ENCODE measurements at regions not wholly inside any gene's neighbourhood (a gene's known extent, or its start where the extent isn't known, plus 50 kb on each side); places are given as distances from the start of the nearest gene placed in this dataset.

DNA sequence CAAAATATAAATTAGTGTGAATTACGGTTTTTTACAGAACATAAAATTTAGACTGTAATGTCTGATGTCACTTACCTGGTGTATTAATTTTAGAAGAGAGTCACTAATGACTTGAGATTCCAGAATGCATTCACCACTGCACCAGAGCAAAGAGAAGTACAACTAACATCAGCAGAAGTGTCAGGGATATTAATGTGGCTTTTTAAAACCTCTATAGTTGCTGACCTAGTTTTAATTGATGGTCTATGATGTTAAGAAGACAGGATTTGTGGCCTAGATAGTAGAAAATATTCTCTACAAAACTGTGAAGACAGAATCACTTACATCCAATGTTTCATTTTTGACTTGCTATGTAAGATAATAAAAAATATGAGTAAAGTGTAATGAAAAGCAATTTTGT lies 1181.6 kb downstream of the RAPGEF2 start:
- ChIA-PET CTCF (no interaction called here), POLR2A (no interaction called here)
- H3K27ac ChIP-seq = no peak overlapping the region
- no peaks in the 10 kb centered on the region for H3K9me3 ChIP-seq
- 76% methylated on average over 1 of the region's 1 CpG for WGBS (ENCODE audit: missing lambda C conversion rate)
- no peak overlapping the region for H3K4me2 ChIP-seq
- DNase-seq (ENCODE audit: low read depth in 1 of 2, low spot score in 1 of 2) (no peak), FAIRE-seq (no peak), ATAC-seq (no peak)
- no peak overlapping the region for H3K4me3 ChIP-seq
- H3K4me1 ChIP-seq = no peaks in the 10 kb centered on the region
- TF ChIP-seq, protein P1, sequence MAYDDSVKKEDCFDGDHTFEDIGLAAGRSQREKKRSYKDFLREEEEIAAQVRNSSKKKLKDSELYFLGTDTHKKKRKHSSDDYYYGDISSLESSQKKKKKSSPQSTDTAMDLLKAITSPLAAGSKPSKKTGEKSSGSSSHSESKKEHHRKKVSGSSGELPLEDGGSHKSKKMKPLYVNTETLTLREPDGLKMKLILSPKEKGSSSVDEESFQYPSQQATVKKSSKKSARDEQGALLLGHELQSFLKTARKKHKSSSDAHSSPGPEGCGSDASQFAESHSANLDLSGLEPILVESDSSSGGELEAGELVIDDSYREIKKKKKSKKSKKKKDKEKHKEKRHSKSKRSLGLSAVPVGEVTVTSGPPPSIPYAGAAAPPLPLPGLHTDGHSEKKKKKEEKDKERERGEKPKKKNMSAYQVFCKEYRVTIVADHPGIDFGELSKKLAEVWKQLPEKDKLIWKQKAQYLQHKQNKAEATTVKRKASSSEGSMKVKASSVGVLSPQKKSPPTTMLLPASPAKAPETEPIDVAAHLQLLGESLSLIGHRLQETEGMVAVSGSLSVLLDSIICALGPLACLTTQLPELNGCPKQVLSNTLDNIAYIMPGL (CRISPR knock-in tag; IDR thresholded peaks at IDR 0.05; ENCODE audit: borderline replicate concordance) = no peak
- TF ChIP-seq TP53 (CRISPR knock-in tag; IDR thresholded peaks at IDR 0.05) (no peak), SMC3 (IDR thresholded peaks at IDR 0.05) (no peak), FOXS1 (CRISPR knock-in tag; IDR thresholded peaks at IDR 0.05) (no peak), BHLHE40 (IDR thresholded peaks at IDR 0.05; ENCODE audit: low read depth, low read length) (no peak), TFCP2L1 (CRISPR knock-in tag; IDR thresholded peaks at IDR 0.05) (no peak), CEBPB (IDR thresholded peaks at IDR 0.05) (no peak), RCOR1 (IDR thresholded peaks at IDR 0.05; ENCODE audit: low read depth, low read length) (no peak), JUN (IDR thresholded peaks at IDR 0.05) (no peak), HDAC2 (IDR thresholded peaks at IDR 0.05) (no peak), JUNB (IDR thresholded peaks at IDR 0.05) (no peak), NR3C1 (IDR thresholded peaks at IDR 0.05) (no peak), CHD4 (IDR thresholded peaks at IDR 0.05; ENCODE audit: borderline replicate concordance) (no peak), KDM1A (IDR thresholded peaks at IDR 0.05; ENCODE audit: low read depth) (no peak), NFE2L2 (conservative IDR thresholded peaks at IDR 0.05; ENCODE audit: low read length) (no peak)
- TF ChIP-seq, protein P2, sequence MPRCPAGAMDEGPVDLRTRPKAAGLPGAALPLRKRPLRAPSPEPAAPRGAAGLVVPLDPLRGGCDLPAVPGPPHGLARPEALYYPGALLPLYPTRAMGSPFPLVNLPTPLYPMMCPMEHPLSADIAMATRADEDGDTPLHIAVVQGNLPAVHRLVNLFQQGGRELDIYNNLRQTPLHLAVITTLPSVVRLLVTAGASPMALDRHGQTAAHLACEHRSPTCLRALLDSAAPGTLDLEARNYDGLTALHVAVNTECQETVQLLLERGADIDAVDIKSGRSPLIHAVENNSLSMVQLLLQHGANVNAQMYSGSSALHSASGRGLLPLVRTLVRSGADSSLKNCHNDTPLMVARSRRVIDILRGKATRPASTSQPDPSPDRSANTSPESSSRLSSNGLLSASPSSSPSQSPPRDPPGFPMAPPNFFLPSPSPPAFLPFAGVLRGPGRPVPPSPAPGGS (IDR thresholded peaks at IDR 0.05) = no peak
- TF ChIP-seq, protein P3, sequence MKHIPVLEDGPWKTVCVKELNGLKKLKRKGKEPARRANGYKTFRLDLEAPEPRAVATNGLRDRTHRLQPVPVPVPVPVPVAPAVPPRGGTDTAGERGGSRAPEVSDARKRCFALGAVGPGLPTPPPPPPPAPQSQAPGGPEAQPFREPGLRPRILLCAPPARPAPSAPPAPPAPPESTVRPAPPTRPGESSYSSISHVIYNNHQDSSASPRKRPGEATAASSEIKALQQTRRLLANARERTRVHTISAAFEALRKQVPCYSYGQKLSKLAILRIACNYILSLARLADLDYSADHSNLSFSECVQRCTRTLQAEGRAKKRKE (CRISPR knock-in tag; IDR thresholded peaks at IDR 0.05; ENCODE audit: low read depth) = no peak
- TF ChIP-seq, protein P4, sequence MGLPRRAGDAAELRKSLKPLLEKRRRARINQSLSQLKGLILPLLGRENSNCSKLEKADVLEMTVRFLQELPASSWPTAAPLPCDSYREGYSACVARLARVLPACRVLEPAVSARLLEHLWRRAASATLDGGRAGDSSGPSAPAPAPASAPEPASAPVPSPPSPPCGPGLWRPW (IDR thresholded peaks at IDR 0.05) = no peak
- TF ChIP-seq, protein P5, sequence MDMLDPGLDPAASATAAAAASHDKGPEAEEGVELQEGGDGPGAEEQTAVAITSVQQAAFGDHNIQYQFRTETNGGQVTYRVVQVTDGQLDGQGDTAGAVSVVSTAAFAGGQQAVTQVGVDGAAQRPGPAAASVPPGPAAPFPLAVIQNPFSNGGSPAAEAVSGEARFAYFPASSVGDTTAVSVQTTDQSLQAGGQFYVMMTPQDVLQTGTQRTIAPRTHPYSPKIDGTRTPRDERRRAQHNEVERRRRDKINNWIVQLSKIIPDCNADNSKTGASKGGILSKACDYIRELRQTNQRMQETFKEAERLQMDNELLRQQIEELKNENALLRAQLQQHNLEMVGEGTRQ (IDR thresholded peaks at IDR 0.05) = no peak
- TF ChIP-seq, protein P6, sequence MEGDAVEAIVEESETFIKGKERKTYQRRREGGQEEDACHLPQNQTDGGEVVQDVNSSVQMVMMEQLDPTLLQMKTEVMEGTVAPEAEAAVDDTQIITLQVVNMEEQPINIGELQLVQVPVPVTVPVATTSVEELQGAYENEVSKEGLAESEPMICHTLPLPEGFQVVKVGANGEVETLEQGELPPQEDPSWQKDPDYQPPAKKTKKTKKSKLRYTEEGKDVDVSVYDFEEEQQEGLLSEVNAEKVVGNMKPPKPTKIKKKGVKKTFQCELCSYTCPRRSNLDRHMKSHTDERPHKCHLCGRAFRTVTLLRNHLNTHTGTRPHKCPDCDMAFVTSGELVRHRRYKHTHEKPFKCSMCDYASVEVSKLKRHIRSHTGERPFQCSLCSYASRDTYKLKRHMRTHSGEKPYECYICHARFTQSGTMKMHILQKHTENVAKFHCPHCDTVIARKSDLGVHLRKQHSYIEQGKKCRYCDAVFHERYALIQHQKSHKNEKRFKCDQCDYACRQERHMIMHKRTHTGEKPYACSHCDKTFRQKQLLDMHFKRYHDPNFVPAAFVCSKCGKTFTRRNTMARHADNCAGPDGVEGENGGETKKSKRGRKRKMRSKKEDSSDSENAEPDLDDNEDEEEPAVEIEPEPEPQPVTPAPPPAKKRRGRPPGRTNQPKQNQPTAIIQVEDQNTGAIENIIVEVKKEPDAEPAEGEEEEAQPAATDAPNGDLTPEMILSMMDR (IDR thresholded peaks at IDR 0.05) = no peak

DNA sequence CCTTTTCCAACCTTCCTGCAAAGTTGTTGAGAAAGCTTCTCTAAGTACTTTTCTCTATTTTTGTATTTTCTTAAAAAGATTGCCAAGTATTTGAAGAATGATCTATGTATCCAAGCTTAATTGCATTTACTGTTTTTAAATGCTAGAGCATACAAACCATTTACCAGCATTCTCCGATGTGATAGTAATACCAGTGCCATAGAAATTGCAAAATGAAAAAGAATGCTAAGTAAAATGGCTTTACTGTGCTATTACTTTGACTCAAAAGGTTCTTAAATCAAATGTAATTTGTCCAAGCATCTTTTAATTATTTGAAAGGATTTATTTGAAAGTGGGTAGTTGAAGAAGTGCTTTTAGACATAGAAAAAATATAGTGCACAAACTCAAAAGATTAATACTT lies 1183.2 kb downstream of the RAPGEF2 start:
- Histone ChIP-seq H3K27ac (no peak overlapping the region), H3K4me2 (no peak overlapping the region), H3K4me1 (no peaks in the 10 kb centered on the region), H3K4me3 (no peak overlapping the region), H3K9me3 (no peaks in the 10 kb centered on the region)
- POLR2A ChIA-PET = no interaction called here
- FAIRE-seq (no peak), ATAC-seq (no peak), DNase-seq (ENCODE audit: low read depth in 1 of 2, low spot score in 1 of 2) (no peak)
- 52% methylated on average over 1 of the region's 1 CpG for WGBS (ENCODE audit: missing lambda C conversion rate)
- CTCF ChIA-PET = no interaction called here
- TF ChIP-seq TP53 (CRISPR knock-in tag; IDR thresholded peaks at IDR 0.05) (no peak), JUNB (IDR thresholded peaks at IDR 0.05) (no peak), MAZ (IDR thresholded peaks at IDR 0.05; ENCODE audit: borderline replicate concordance, low read depth, low read length) (no peak), PHF8 (IDR thresholded peaks at IDR 0.05; ENCODE audit: borderline replicate concordance, low read depth) (no peak), FOXS1 (CRISPR knock-in tag; IDR thresholded peaks at IDR 0.05) (no peak), HEYL (CRISPR knock-in tag; IDR thresholded peaks at IDR 0.05) (no peak), EHMT2 (IDR thresholded peaks at IDR 0.05; ENCODE audit: low read depth) (no peak), ZNF302 (CRISPR knock-in tag; IDR thresholded peaks at IDR 0.05) (no peak), RAD21 (conservative IDR thresholded peaks at IDR 0.05 in 1 of 2, IDR thresholded peaks at IDR 0.05 in 1 of 2) (no peak), POLR2AphosphoS2 (conservative IDR thresholded peaks at IDR 0.05; ENCODE audit: low read length) (no peak), KDM5A (IDR thresholded peaks at IDR 0.05) (no peak), GATA3 (IDR thresholded peaks at IDR 0.05; ENCODE audit: borderline replicate concordance) (no peak), FOSL2 (IDR thresholded peaks at IDR 0.05) (no peak), FOSL2 (CRISPR knock-in tag; IDR thresholded peaks at IDR 0.05) (no peak), MYC (IDR thresholded peaks at IDR 0.05; ENCODE audit: borderline replicate concordance, low read length) (no peak), HOXA7 (CRISPR knock-in tag; IDR thresholded peaks at IDR 0.05) (no peak)
- TF ChIP-seq, protein P7, sequence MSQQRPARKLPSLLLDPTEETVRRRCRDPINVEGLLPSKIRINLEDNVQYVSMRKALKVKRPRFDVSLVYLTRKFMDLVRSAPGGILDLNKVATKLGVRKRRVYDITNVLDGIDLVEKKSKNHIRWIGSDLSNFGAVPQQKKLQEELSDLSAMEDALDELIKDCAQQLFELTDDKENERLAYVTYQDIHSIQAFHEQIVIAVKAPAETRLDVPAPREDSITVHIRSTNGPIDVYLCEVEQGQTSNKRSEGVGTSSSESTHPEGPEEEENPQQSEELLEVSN (IDR thresholded peaks at IDR 0.05; ENCODE audit: borderline replicate concordance, low read depth) = no peak
